ENCODE measurements at regions not wholly inside any gene's neighbourhood (a gene's known extent, or its start where the extent isn't known, plus 50 kb on each side); places are given as distances from the start of the nearest gene placed in this dataset.
"Not testable (repeated sequence)": the region's sequence is repeated elsewhere in the genome, so short reads cannot be mapped to it uniquely, and the experiment has no call there.

GRCh38 chr18:4678685-4679084 lies 223.6 kb upstream of the DLGAP1 start:
- TF ChIP-seq, protein P1, sequence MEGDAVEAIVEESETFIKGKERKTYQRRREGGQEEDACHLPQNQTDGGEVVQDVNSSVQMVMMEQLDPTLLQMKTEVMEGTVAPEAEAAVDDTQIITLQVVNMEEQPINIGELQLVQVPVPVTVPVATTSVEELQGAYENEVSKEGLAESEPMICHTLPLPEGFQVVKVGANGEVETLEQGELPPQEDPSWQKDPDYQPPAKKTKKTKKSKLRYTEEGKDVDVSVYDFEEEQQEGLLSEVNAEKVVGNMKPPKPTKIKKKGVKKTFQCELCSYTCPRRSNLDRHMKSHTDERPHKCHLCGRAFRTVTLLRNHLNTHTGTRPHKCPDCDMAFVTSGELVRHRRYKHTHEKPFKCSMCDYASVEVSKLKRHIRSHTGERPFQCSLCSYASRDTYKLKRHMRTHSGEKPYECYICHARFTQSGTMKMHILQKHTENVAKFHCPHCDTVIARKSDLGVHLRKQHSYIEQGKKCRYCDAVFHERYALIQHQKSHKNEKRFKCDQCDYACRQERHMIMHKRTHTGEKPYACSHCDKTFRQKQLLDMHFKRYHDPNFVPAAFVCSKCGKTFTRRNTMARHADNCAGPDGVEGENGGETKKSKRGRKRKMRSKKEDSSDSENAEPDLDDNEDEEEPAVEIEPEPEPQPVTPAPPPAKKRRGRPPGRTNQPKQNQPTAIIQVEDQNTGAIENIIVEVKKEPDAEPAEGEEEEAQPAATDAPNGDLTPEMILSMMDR (IDR thresholded peaks at IDR 0.05), result not testable (repeated sequence)
- TF ChIP-seq POLR2AphosphoS5 (IDR thresholded peaks at IDR 0.05), result not testable (repeated sequence)

All from suprapubic skin (tissue), 3 donors.